Head of caudate nucleus (tissue), 42 donors: ENCODE measurements at regions not wholly inside any gene's neighbourhood (a gene's known extent, or its start where the extent isn't known, plus 50 kb on each side); places are given as distances from the start of the nearest gene placed in this dataset.

Source experiments
- DNase-seq, 42 donors: peaks; one replicate each; pipeline versions ENCODE4 v3.0.0 to v3.0.0-alpha.2; 2020 to 2021; ENCODE audit warnings: mixed read lengths in 7 of 42
- intact Hi-C: fragments of 100-400 bp; cut with DNase I; formaldehyde crosslinking; loops from one replicate; pipeline ENCODE4 v1.15.0; 2022

- intact Hi-C loops, result no loop called here
Observed at GRCh38 chr4:137015426-137016409, 516.6 kb downstream of the PCDH18 start.

GRCh38 chr4:137000432-137000831 is 531.9 kb downstream of the PCDH18 start:
- DNase-seq, result no peak
- intact Hi-C loops, result no loop called here

More at GRCh38 chr4:137015426-137016409, 516.6 kb downstream of the PCDH18 start:
- no peak for DNase-seq

- DNase-seq, result no peak
- intact Hi-C loops, result no loop called here
Observed at GRCh38 chr4:136992032-136992431, 540.3 kb downstream of the PCDH18 start.

- intact Hi-C loops, result no loop called here
- DNase-seq, result peak in 6 of 42 donors; percentile 6 to 49 (median 11)
Observed at GRCh38 chr4:136985683-136986082, 546.6 kb downstream of the PCDH18 start.

- DNase-seq, result no peak
- intact Hi-C loops, result no loop called here
Observed at GRCh38 chr4:136967069-136967468, 565.2 kb downstream of the PCDH18 start.

- intact Hi-C loops, result no loop called here
- DNase-seq, result no peak
Observed at GRCh38 chr4:136965478-136965877, 566.8 kb downstream of the PCDH18 start.

- intact Hi-C loops, result no loop called here
- DNase-seq, result no peak
Observed at GRCh38 chr4:136962868-136963267, 569.4 kb downstream of the PCDH18 start.

GRCh38 chr4:136946307-136946907 is 585.9 kb downstream of the PCDH18 start:
- DNase-seq, result no peak
- intact Hi-C loops, result no loop called here

- intact Hi-C loops, result no loop called here
- DNase-seq, result no peak
Observed at GRCh38 chr4:136939781-136940180, 592.5 kb downstream of the PCDH18 start.

GRCh38 chr4:136935871-136936270 is 596.4 kb downstream of the PCDH18 start:
- DNase-seq, result no peak
- intact Hi-C loops, result no loop called here

GRCh38 chr4:136935305-136935704 is 597.0 kb downstream of the PCDH18 start:
- no peak for DNase-seq
- intact Hi-C loops, result no loop called here

- intact Hi-C loops, result no loop called here
- DNase-seq, result no peak
Observed at GRCh38 chr4:136934601-136935000, 597.7 kb downstream of the PCDH18 start.

- intact Hi-C loops, result no loop called here
- DNase-seq, result no peak
Observed at GRCh38 chr4:136931781-136932180, 600.5 kb downstream of the PCDH18 start.

- intact Hi-C loops, result no loop called here
- DNase-seq, result no peak
Observed at GRCh38 chr4:136928957-136929411, 603.3 kb downstream of the PCDH18 start.

- no peak for DNase-seq
- intact Hi-C loops, result no loop called here
Observed at GRCh38 chr4:136927172-136927571, 605.1 kb downstream of the PCDH18 start.

- no peak for DNase-seq
- intact Hi-C loops, result no loop called here
Observed at GRCh38 chr4:136925203-136925602, 607.1 kb downstream of the PCDH18 start.

- intact Hi-C loops, result no loop called here
- no peak for DNase-seq
Observed at GRCh38 chr4:136922066-136922465, 610.2 kb downstream of the PCDH18 start.

GRCh38 chr4:136920092-136920881 is 612.0 kb downstream of the PCDH18 start:
- no peak for DNase-seq
- intact Hi-C loops, result no loop called here

GRCh38 chr4:136918772-136919171 is 613.5 kb downstream of the PCDH18 start:
- no peak for DNase-seq
- intact Hi-C loops, result no loop called here
